ENCODE measurements at regions not wholly inside any gene's neighbourhood (a gene's known extent, or its start where the extent isn't known, plus 50 kb on each side); places are given as distances from the start of the nearest gene placed in this dataset.
"Not testable (repeated sequence)": the region's sequence is repeated elsewhere in the genome, so short reads cannot be mapped to it uniquely, and the experiment has no call there.

DNA sequence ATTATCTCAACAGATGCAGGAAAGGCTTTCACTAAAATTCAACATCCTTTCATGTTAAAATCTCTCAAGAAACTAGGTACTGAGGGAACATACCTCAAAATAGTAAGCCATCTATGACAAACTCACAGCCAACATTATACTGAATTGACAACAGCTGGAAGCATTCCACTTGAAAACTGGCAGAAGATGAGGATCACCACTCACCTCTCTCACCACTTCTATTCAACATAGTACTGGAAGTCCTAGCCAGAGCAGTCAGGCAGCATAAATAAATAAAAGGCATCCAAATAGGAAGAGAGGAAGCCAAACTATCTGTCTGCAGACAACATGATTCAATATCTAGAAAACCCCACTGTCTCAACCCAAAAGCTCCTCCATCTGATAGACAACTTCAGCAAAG, 203.6 kb upstream of the GRAMD2B start:
- no peak for DNase-seq (ENCODE audit: low spot score)

DNA sequence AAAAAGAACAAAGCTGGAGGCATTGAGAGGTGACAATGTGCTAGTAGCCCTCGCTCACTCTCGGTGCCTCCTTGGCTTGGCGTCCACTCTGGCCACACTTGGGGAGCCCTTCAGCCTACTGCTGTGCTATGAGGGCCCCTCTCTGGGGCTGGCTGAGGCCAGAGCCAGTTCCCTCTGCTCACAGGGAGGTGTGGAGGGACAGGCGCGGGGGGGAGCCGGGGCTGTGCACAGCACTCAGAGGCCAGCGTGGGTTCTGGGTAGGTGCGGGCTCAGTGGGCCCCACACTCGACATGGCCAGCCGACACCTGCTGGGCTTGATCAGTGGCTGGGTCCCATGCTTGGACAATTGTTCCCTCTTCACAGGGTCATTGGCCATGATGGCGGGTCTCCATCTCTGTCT, 202.5 kb upstream of the GRAMD2B start:
- DNase-seq (ENCODE audit: low spot score) = no peak

DNA sequence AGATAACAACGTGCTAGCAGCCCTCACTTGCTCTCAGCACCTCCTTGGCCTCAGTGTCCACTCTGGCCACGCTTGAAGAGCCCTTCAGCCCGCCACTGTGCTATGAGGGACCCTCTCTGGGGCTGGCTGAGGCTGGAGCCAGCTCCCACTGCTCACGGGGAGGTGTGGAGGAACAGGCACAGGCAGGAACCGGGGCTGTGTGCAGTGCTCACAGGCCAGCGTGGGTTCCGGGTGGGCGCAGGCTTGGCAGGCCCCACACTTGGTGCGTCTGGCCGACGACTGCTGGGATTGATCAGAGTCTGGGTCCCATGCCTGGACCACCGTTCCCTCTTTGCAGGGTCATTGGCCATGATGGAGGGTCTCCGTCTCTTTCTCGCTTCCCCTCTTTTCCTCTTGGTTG, 194.3 kb upstream of the GRAMD2B start:
- DNase-seq (ENCODE audit: low spot score) = no peak

DNA sequence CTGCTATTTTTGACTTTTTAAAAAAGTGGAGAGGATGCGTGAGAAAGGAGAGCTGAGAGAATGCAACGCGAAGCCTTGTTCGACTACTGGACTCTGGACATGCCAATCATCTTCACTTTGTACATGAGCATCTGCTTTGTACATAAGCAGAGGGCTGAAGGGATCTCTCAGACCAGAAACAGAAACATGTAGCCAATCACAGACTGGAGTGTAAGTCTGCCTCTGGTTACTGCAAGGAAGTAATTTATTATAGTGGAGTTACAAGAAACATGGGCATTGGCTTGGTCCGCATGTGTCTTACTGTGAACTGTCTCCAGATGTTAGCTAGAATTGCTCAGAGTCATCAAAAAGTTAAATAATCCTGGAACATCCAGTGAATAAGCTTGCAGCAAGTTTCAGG, 190.0 kb upstream of the GRAMD2B start:
- DNase-seq (ENCODE audit: low spot score) = no peak

DNA sequence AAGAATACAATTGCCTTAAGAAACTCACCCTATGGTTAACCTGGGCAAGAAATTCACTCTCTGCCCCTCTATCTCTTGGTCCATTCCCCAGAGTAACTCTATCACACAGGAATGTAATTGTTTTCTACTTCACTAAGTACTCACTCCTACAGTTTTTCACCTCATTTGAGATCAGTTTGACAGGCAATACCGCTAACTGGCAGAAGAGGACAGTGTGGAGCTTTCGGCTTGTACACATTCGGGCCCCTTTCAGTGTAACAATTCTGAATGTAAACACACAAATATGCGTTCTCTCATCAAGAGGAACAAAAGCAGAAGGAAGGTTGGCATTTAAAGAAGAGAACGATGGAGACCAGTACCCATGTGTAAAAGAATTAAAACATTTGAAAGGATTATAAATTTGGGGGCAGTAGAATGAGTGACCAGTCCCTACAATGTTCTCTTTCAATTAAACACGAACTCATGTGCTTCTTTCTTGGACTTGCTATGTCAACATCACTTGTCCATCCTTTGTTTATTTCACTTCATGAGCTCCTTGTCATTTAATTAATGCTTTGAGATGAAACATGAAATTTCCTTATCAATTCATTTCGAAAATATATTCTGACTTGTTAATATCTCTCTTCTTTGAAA, 188.5 kb upstream of the GRAMD2B start:
- DNase-seq (ENCODE audit: low spot score) = no peak

DNA sequence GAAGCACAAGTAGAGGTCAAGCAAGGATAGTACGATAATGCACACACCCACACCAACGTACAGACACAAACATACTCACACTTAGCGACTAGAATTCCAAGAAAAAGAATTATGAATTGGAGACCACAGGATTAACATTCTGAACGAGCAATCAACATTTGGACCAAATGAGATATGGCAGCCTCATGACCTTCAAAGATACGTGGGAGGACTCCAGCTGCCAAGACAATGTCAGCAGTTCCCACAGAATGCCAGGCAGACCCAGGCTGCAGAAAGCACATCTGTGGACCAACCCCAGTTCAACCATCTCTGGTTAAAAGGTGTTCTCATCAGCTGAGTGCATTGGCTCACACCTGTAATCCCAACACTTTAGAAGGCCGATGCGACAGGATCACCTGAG, 187.6 kb upstream of the GRAMD2B start:
- DNase-seq (ENCODE audit: low spot score) = no peak

DNA sequence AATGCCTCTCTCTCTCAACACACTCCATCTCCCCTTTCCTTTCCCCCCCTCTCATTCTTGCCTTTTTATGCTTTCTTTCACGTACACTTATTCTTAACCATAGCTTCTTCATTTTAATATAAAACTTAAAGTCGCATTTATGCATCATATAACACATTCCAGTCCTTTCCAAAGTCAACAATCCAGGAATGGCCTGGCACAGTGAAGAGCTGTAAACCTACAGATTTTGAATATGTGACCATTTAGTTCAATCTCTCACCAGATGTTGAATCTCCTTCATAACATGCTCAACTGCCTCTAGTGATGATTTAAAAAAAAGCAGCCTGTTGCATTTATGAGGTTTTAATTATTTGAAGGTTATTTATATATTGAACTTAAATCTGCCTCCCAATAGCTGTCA, 186.2 kb upstream of the GRAMD2B start:
- no peak for DNase-seq (ENCODE audit: low spot score)

DNA sequence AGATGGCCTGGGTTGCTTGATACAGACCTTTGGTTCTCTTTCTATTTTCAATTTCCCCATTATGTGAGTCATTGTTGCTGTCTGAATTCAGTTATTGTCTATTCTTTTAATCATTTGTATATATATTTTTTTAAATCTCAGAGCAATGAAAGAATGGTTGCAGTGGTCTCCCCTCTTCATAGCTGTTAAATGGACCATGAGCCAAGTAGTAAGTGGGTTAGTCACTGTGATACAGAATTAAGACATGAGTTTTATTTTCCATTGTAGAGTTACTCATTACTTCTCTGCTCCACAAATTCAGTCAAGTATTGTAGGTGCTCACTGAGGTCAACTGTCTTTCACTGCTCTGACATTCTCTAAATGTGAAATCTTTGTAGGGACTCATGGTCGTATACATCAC, 174.6 kb upstream of the GRAMD2B start:
- DNase-seq (ENCODE audit: low spot score) = no peak

DNA sequence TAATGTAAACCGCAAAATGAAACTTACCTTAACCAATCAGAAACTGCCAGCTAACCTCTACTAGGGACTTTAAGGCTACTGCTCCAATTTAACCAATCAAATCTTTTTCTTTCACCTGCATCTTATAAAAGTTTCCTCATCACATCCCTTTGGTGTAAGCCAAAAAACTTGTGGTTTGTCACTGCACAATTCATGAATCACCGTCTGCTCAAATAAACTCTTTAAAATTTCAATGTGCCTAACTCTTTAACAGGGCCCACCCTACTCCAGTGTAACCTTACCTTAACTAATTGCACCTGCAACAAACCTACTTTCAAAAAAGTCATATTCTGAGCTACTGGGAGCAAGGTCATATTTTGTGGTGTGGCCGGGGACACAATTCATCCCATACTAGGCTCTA, 172.2 kb upstream of the GRAMD2B start:
- DNase-seq (ENCODE audit: low spot score) = no peak

DNA sequence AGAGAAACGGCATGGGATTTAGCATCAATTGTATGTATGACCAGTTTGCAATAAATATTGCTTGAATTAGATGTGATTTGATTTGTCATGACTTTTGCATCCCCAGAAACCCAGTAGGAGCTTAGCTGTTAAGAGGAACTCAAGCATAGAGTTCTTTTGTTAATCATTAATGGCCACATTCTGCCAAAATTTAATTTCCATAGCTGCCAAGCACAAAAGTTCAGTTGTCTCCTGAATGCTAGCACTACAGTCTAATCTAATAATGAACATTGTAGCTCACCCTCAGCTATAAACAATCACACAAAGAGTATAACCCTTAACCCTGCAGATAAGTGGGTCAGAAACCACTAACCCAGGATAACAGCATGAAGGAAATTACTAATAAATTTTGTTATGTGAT, 169.8 kb upstream of the GRAMD2B start:
- DNase-seq (ENCODE audit: low spot score) = no peak

DNA sequence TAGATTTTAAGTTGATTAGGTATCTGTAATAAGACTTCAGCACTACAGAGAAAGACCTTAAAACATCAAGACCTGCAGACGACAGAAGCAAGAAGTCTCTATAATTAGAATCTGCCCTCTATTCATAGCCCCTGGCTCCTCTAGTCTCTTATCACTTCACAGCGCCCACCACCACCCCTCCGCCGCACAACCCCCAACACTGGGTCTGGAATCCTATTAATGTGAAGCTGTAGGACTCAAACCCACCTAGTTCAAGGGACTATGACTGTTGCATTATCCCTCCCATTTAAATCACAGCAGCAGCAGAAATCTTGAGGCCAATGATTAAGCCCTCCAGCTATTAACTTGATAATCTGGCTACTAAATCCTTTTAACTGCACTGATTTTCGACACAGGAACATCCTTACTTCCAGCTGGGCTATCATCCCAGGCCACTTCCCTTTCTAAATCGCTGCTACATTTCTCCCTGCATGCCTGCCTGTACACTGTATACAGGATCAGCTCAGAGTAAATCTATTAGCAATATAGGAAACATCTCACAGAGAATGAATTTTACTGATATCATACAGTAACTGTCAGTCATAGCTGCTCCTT, 159.5 kb upstream of the GRAMD2B start:
- no peak for DNase-seq (ENCODE audit: low spot score)

DNA sequence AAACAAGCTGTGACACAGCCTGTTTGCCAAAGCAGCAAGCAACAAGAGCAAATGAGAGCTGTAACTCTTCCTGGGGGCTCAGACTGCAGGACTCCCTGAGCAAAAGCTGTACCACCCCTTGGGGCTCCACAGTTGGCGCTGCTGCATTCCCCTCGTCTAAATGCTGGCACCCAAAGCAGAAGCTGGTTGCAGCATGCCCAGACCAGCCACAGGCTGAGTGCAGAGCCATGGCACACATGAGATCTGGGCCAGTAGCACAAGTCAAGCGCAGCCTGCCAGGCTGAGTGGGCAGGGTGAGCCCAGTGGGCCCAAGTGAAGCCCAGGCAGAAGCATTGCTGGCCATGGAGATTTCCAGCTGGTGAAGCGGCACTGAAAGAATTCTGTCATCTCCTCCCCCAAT, 157.3 kb upstream of the GRAMD2B start:
- DNase-seq (ENCODE audit: low spot score) = no peak

DNA sequence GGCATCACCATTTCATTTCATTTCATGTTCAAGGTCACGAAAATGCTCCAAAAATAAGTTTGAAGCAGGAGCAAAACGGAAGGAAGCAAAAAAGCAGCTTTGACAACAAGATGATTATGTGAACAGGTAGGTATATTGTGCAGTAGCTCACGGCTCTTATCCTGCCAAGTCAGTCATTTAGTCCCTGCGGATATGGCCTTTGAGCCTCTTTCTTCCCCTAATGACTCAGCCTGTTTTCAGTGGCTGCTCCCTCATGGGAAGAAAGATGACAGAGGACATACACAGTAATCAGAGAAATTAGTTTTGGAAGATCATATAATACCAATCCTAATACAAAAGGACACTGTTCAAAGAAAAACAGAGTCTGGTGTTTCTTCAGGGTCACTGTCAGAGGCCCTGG, 155.8 kb upstream of the GRAMD2B start:
- no peak for DNase-seq (ENCODE audit: low spot score)

DNA sequence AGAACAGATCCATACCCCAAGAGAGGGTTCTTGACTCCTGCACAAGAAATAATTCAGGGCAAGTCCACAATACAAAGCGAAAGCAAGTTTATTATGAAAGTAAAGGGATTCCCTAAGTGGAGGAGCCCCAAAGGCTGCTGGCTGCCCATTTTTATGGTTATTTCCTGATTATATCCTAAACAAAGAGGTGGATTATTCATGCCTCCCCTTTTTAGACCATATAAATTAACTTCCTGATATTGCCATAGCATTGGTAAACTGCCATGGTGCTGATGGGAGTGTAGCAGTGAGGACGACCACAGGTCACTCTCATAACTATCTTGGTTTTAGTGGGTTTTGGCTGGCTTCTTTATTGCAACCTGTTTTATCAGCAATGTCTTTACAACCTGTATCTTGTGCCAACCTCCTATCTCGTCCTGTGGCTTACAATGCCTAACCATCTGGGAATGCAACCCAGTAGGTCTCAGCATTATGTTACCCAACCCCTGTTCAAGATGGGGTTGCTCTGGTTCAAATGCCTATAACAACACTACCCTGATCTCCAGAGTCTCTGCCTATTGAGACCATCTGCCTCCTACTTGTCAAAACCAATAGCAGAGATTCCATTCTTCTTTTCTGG, 154.4 kb upstream of the GRAMD2B start:
- DNase-seq (ENCODE audit: low spot score) = no peak

DNA sequence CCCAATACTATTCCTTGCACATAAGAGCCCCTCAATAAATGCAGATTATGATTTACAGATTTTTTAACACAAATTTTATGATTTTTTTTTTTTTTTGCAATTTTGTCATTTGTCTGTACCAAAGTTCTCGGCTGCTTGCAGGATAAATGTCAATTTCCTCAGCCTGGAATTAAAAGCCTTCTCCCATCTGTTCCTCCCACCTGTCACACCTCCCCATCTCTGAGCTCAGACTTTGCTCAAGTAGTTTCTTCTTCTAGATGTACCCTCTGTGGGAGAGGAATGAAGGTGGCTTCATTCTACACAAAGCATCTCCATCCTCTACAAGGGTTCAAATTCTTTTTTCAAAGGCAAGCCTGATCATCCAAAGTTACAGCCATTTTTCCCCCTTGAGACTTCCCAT, 153.7 kb upstream of the GRAMD2B start:
- DNase-seq (ENCODE audit: low spot score) = no peak

DNA sequence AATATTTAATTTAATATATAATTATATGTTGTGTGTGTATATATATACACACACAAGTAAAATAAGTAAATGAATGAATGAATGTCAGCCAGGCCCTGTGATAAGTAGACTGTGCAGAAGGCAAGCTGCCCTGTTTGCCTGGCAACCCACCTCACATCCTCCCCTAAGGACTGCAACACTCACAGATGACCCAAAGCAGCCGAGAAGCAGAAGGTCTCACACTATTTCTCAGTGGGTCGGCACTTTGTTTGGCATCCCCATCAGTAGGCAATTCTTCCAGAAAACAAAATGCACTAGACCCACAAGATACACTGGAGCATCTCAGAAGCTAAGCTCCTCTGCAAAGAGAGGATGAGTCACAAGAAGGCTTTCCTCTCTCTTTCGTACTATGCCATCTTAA, 152.1 kb upstream of the GRAMD2B start:
- no peak for DNase-seq (ENCODE audit: low spot score)

DNA sequence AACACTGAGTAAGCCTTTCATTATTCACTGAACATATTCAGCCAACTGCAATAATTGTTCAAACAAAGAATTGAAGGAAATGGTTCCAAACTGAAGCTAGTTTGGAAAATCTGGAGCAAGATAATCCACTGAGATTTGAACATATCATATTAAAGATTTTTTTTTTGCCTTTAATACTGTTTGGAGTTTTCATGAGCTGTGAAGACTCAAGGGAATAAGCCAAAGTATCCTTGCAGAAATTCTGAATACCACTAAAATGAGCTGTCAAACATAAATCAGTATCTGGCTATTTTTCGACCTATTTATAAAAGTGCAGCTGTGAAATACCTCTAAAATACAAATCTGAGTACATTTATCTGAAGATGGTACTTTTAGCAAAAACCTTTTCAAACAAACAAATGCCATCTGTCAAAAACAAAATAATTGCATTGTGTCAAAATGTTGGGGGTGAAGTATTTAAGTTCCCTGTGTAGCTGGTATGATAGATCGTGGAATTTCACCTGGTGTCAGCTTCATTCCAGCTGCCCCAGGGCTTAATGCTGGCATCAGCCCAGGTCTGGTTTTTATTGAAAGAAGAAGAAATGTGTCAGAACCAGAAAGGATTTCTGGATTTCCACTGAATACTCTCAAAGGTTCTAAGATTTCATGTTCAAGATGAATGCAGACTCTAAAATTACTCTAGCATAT, 149.0 kb upstream of the GRAMD2B start:
- no peak for DNase-seq (ENCODE audit: low spot score)

DNA sequence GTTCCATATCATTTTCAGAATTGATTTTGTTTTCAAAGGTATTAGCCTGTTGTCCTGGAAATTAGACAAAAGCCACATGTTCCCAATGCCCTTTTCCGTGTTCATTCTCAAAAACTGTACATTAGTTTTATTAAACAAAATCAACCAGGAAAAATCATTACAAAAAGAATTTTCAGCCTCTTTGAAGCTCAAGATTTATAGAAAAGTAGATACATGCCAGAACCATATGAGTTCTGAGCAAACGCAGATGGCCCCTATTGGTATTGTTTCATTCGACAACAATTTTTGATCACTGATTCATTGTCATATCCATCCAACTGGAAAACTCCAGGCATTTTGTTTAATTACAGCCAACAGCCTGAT, 148.5 kb upstream of the GRAMD2B start:
- DNase-seq (ENCODE audit: low spot score) = no peak

DNA sequence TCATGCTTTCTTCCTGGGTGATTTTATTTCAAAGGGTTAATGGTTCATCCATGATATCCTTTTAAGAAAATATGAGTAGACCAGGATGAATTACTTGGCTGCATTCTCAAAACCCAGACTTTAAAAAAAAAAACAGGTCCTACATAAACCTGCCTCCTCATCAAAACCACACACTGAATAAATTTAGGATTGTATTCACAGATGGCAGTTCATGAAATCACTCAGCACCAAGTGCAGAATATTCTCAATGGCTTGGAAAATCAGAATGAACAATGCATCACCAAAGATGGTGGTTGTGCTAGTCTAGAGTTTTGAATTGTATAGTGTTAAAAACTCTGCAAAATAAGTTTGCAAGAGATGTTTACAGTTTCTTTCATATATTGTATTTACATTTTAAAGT, 145.4 kb upstream of the GRAMD2B start:
- DNase-seq (ENCODE audit: low spot score) = no peak

DNA sequence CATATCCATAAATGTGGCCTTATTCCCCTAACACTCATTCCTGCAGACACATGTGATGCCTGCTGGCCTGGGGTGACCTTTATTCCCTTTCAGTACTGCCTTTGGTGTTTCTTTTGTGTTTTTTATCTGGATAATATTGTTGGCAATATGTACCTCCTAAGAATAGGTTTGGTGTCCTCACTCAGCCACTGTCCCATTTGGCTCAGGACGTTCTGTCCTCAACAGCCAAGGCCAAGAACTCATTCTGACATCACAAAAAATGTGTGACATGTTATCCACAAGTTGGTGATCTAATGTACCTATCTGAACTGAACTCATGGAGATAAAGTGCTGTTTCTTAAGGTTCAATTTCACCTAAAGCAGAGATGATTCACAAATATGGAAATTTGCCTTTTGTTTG, 142.9 kb upstream of the GRAMD2B start:
- no peak for DNase-seq (ENCODE audit: low spot score)

DNA sequence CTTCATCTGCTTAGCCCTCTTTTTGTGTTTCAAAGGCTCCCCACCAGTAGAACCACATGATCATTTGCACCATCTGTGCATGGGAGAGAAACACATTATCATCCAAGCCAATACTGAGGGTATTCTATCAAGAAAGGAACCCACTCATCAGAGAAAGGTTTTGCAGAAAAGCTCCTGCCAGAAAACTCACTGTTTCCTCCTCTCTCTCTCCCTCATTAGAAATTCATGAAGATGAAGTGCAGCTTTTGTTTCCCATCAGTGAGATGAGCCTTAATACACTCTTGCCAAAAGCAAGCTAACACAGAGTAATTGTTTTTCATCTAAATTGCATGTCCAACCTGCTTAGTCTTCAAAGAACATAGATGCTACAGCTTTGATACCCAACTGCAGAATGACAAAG, 142.4 kb upstream of the GRAMD2B start:
- DNase-seq (ENCODE audit: low spot score) = no peak

DNA sequence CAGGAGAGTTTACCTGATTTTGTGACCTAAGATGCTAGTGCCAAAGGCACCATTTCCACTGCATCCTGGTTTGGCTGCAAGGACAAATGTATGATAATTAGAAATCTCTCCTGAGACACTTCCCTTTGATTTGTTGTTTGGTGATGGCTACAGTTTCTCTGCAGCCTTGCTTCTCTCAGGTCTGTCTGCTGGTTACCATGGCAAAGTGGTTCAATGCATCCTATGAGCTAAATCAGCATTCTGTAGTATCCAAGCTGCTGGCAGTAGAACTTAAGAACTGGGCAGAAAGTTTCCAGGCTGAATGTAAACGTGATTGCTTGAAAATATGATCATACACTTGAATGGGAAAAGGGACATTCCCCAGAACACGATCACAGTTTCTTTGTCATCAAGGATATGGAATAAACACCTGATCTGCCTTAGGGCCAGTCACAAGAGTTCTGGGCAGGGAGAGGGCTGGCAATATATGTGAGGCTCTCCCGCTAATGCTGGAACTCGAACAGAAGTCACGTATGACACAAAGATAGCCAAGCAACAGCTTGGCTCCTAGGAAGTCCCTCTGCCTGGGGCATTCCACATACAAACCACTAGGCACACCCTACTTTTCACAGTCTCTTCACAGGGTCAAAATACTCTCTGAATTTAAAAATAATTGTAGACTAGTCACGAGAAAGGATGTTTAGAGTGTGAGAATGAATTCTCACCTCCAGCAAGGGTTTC, 138.1 kb upstream of the GRAMD2B start:
- no peak for DNase-seq (ENCODE audit: low spot score)

DNA sequence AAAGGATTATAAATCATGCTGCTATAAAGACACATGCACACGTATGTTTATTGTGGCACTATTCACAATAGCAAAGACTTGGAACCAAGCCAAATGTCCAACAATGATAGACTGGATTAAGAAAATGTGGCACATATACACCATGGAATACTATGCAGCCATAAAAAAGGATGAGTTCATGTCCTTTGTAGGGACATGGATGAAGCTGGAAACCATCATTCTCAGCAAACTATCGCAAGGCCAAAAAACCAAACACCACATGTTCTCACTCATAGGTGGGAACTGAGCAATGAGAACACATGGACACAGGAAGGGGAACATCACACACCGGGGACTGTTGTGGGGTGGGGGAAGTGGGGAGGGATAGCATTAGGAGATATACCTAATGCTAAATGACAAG, 127.1 kb upstream of the GRAMD2B start:
- not testable (repeated sequence) for DNase-seq (ENCODE audit: low spot score)
